ENCODE measurements at regions not wholly inside any gene's neighbourhood (a gene's known extent, or its start where the extent isn't known, plus 50 kb on each side); places are given as distances from the start of the nearest gene placed in this dataset.

DNA sequence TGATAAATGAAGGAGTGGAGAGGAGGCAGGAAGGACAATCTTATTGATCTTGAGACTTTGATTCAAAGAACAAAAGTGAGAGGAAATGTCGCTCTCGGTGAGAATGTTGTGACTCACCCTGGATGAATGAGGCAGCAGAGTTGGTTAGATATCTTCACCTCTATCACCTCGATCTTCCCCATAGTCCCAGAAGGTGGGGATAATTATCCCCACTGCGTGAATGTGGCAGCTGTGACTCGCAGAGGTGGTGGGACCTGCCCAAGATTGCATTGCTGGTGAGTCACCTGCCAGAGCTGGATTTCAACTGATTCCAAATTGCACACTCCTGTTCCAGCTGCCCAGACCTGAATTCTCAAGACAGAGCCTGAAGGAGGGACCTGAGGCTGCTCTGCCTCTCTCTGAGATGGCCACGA is 105.0 kb downstream of the MATN1 start:
- H3K36me3 ChIP-seq: no peaks in the 10 kb centered on the region
- no peak overlapping the region for H3K27ac ChIP-seq
- in situ Hi-C loops (cut with MboI; ENCODE audit: low sequenced_read_pairs in 4 of 4): no loop called here
- ATAC-seq (no peak), DNase-seq (no peak)
- H3K4me1 ChIP-seq: no peaks in the 10 kb centered on the region
- H3K9me3 ChIP-seq: no peaks in the 10 kb centered on the region
- intact Hi-C loops (cut with DNase I; ENCODE audit: low total_unique reads): no loop called here
- H3K4me3 ChIP-seq: no peak overlapping the region
- H3K27me3 ChIP-seq: no peaks in the 10 kb centered on the region
- no peak for TF ChIP-seq POLR2A (IDR thresholded peaks at IDR 0.05)
- TF ChIP-seq, protein P1, sequence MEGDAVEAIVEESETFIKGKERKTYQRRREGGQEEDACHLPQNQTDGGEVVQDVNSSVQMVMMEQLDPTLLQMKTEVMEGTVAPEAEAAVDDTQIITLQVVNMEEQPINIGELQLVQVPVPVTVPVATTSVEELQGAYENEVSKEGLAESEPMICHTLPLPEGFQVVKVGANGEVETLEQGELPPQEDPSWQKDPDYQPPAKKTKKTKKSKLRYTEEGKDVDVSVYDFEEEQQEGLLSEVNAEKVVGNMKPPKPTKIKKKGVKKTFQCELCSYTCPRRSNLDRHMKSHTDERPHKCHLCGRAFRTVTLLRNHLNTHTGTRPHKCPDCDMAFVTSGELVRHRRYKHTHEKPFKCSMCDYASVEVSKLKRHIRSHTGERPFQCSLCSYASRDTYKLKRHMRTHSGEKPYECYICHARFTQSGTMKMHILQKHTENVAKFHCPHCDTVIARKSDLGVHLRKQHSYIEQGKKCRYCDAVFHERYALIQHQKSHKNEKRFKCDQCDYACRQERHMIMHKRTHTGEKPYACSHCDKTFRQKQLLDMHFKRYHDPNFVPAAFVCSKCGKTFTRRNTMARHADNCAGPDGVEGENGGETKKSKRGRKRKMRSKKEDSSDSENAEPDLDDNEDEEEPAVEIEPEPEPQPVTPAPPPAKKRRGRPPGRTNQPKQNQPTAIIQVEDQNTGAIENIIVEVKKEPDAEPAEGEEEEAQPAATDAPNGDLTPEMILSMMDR (IDR thresholded peaks at IDR 0.05 in 4 of 5, conservative IDR thresholded peaks at IDR 0.05 in 1 of 5): no peak

DNA sequence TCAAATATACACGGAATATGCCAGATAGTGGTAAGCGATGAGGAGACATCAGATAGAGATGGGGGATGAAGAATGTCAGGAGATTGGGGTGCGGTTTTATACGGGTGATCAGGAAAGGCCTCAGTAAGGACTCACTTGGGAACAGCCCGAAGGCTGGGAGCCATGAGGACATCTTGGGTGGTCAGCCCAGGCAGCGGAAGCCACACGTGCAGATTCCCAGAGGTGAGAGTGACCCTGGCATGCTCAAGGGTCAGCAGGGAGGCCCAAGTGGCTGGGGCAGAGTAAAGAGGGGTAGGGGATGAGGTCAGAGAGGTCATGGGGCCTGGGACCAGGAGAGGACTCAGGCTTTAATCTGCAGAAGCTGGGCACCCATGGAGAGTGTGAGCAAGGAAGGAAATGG is 106.6 kb downstream of the MATN1 start:
- no peaks in the 10 kb centered on the region for H3K4me1 ChIP-seq
- ATAC-seq (no peak), DNase-seq (no peak)
- in situ Hi-C loops (cut with MboI; ENCODE audit: low sequenced_read_pairs in 4 of 4) (no loop called here), intact Hi-C loops (cut with DNase I; ENCODE audit: low total_unique reads) (no loop called here)
- no peaks in the 10 kb centered on the region for H3K9me3 ChIP-seq
- H3K27ac ChIP-seq: no peak overlapping the region
- TF ChIP-seq, protein P1 (IDR thresholded peaks at IDR 0.05 in 4 of 5, conservative IDR thresholded peaks at IDR 0.05 in 1 of 5): no peak
- TF ChIP-seq POLR2A (IDR thresholded peaks at IDR 0.05): no peak
- H3K4me3 ChIP-seq: no peak overlapping the region
- H3K27me3 ChIP-seq: no peaks in the 10 kb centered on the region
- no peaks in the 10 kb centered on the region for H3K36me3 ChIP-seq

DNA sequence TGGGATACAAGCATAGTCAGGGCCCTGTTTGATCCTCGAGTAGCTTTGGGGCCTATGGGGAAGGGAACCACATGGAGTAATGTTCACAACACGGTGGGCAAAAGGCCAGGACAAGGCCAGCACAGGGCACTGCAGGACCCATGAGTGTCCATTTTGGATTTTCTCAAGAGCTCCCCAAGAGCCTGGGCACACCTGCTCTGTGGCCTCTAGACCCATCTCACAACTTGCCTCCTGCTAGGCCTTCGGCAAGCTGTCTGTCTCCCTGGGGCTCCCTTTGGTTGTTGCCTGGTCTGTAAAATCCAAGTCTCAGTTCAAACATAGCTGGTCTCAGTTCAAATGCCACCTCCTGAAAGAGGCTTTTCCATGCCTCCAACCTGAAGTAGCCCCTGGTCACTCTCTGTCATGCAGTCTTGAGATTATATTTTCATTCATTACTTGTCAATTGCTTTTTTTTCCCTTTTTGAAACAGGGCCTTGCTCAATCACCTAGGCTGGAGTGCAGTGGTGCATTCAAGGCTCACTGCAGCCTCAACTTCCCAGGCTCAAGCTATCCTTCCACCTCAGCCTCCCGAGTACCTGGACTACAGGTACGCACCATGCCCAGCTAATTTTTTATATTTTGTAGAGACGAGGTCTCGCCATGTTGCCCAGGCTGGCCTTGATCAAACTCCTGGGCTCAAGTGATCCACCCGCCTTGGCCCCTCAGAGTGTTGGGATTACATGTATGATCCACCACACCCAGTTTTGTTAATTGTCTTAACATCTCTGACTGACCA is 107.4 kb downstream of the MATN1 start:
- H3K4me3 ChIP-seq: no peak overlapping the region
- DNase-seq (no peak), ATAC-seq (no peak)
- H3K9me3 ChIP-seq: no peaks in the 10 kb centered on the region
- H3K36me3 ChIP-seq: no peaks in the 10 kb centered on the region
- intact Hi-C loops (cut with DNase I; ENCODE audit: low total_unique reads): no loop called here
- H3K27me3 ChIP-seq: no peaks in the 10 kb centered on the region
- no peaks in the 10 kb centered on the region for H3K4me1 ChIP-seq
- no peak overlapping the region for H3K27ac ChIP-seq
- no peak for TF ChIP-seq POLR2A (IDR thresholded peaks at IDR 0.05)
- TF ChIP-seq, protein P1 (IDR thresholded peaks at IDR 0.05 in 4 of 5, conservative IDR thresholded peaks at IDR 0.05 in 1 of 5): no peak
- in situ Hi-C loops (cut with MboI; ENCODE audit: low sequenced_read_pairs in 4 of 4): no loop called here

DNA sequence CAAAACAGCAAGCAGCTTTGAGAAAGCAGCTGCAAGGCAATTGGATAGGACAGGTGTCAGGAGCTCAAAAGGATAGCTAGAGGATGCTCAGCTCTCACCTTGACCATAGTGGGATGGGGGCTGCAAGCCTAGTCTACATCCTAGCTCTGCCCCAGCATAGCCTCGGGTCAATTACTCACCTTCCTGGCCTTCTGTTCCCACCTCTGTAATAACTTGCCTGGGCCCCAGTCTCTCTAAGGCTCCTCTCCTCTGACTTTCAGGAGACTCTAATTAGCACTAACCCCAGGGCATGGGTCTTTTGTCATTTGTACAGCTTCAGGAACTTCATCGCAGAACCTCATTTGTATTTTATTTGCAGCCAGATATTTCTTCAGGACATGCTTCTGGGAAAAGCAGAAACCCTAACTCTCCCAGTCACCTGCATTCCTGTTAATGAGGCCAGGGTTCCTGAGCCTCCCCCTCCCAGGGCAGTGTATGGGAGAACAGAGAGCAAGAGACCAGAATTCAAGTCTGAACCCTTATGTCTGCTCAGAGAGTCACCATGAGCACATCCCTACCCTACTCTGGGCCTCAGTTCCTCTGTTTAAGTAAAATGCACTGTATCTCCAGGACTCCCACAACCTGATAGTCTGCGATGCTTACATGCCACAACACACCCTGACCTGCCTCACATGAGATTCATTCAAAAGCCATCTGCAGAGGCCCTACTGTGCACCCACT is 108.1 kb downstream of the MATN1 start:
- Histone ChIP-seq H3K4me1 (no peaks in the 10 kb centered on the region), H3K4me3 (no peak overlapping the region), H3K27ac (no peak overlapping the region), H3K36me3 (no peaks in the 10 kb centered on the region), H3K9me3 (no peaks in the 10 kb centered on the region), H3K27me3 (no peaks in the 10 kb centered on the region)
- DNase-seq (no peak), ATAC-seq (no peak)
- in situ Hi-C loops (cut with MboI; ENCODE audit: low sequenced_read_pairs in 4 of 4) (no loop called here), intact Hi-C loops (cut with DNase I; ENCODE audit: low total_unique reads) (no loop called here)
- TF ChIP-seq, protein P1 (IDR thresholded peaks at IDR 0.05 in 4 of 5, conservative IDR thresholded peaks at IDR 0.05 in 1 of 5): no peak
- no peak for TF ChIP-seq POLR2A (IDR thresholded peaks at IDR 0.05)

All from gastrocnemius medialis (tissue), 4 donors.